Left lung (tissue), 4 donors: ENCODE measurements at regions not wholly inside any gene's neighbourhood (a gene's known extent, or its start where the extent isn't known, plus 50 kb on each side); places are given as distances from the start of the nearest gene placed in this dataset.

ENCODE experiments used
- ATAC-seq: fragments of 200-7000 bp; cut with Tn5 transposase; one replicate; pipeline ENCODE4 v1.9.1; 2020; ENCODE audit warnings: moderate library complexity
- DNase-seq, 4 donors: peaks; one replicate each; pipeline ENCODE4 v3.0.0-alpha.2; 2013 to 2020
- H3K27ac ChIP-seq, 2 donors: fragments of 200-600 bp; sonication (generic) in 1 of 2; one replicate each; pipeline versions ENCODE4 v1.5.0 to v1.8.0; 2020 to 2021
- H3K27me3 ChIP-seq, 2 donors: fragments of 200-600 bp; sonication (generic) in 1 of 2; one replicate each; pipeline versions ENCODE4 v1.5.0 to v1.8.0; 2020 to 2021
- H3K36me3 ChIP-seq, 2 donors: fragments of 200-600 bp; sonication (generic) in 1 of 2; one replicate each; pipeline versions ENCODE4 v1.5.0 to v1.8.0; 2020 to 2021
- H3K4me1 ChIP-seq, 2 donors: fragments of 200-600 bp; one replicate each; pipeline ENCODE4 v1.8.0; 2021
- H3K4me3 ChIP-seq, 2 donors: fragments of 200-600 bp; sonication (generic) in 1 of 2; one replicate each; pipeline versions ENCODE4 v1.5.0 to v1.8.0; 2020 to 2021; ENCODE audit warnings: mild to moderate bottlenecking in 1 of 2
- H3K9me3 ChIP-seq, 2 donors: fragments of 200-600 bp; sonication (generic) in 1 of 2; one replicate each; pipeline versions ENCODE4 v1.5.0 to v1.8.0; 2020 to 2021
- intact Hi-C, 2 donors: fragments of 100-400 bp; cut with DNase I; formaldehyde crosslinking; loops; one replicate each; pipeline versions ENCODE4 v1.11.2 to v1.14.2; 2022
- TF ChIP-seq, protein P1 (sequence below), 2 donors: fragments of 200-600 bp; sonication (generic) in 1 of 2; IDR thresholded peaks; one replicate each; pipeline versions ENCODE4 v1.5.0 to v1.8.0; 2021; ENCODE audit warnings: antibody characterized with exemption in 2 of 2
- donor health status: DM: no; HTN: yes; CAD: no.
- donor health status: DM: no; HTN: no; CAD: no.

DNA sequence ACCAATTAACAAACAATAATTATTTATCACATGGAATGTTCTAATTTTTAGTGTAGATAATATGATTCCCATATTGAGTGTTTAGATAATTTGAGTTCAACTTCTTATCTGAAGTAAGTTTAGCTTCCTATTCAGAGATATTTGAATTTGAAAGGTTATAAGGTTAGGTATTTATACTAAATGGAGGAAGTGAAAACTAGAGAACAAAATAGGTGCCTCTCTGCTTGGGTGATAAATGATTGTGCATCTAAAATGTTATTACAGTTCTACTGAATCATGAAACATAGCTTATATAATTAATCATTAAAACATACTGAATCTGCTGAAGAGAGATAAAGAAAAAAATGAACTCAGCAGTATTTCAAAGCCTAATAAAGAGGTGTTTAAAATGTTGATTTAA, 1174.3 kb downstream of the XPNPEP1 start:
- no peak overlapping the region for H3K27ac ChIP-seq
- intact Hi-C loops: no loop called here
- H3K27me3 ChIP-seq: no peaks in the 10 kb centered on the region
- no peak overlapping the region for H3K4me3 ChIP-seq
- no peak for ATAC-seq
- H3K9me3 ChIP-seq: no peaks in the 10 kb centered on the region
- DNase-seq: no peak
- no peaks in the 10 kb centered on the region for H3K36me3 ChIP-seq
- TF ChIP-seq, protein P1, sequence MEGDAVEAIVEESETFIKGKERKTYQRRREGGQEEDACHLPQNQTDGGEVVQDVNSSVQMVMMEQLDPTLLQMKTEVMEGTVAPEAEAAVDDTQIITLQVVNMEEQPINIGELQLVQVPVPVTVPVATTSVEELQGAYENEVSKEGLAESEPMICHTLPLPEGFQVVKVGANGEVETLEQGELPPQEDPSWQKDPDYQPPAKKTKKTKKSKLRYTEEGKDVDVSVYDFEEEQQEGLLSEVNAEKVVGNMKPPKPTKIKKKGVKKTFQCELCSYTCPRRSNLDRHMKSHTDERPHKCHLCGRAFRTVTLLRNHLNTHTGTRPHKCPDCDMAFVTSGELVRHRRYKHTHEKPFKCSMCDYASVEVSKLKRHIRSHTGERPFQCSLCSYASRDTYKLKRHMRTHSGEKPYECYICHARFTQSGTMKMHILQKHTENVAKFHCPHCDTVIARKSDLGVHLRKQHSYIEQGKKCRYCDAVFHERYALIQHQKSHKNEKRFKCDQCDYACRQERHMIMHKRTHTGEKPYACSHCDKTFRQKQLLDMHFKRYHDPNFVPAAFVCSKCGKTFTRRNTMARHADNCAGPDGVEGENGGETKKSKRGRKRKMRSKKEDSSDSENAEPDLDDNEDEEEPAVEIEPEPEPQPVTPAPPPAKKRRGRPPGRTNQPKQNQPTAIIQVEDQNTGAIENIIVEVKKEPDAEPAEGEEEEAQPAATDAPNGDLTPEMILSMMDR (IDR thresholded peaks at IDR 0.05): no peak
- H3K4me1 ChIP-seq: no peaks in the 10 kb centered on the region

DNA sequence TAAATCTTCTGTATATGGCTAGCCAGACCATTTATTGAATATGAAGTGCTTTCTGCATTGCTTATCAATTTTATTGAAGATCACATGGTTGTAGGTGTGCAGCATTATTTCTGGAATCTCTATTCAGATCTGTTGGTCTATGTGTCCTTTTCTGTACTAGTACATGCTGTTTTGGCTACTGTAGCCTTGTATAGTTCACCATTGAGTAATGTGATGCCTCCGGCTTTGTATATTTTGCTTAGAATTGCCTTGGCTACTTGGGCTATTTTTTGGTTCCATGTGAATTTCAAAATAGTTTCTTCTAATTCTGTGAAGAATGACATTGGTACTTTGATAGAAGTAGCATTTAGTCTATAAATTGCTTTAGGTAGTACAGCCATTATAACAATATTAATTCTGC, 1187.2 kb downstream of the XPNPEP1 start:
- H3K27ac ChIP-seq: no peak overlapping the region
- peaks cover 0 to 10% of the 10 kb centered on the region in 2 donors for H3K9me3 ChIP-seq
- H3K4me3 ChIP-seq: no peak overlapping the region
- no peaks in the 10 kb centered on the region for H3K36me3 ChIP-seq
- no peaks in the 10 kb centered on the region for H3K4me1 ChIP-seq
- DNase-seq: no peak
- TF ChIP-seq, protein P1 (IDR thresholded peaks at IDR 0.05): no peak
- intact Hi-C loops: no loop called here
- no peak for ATAC-seq
- no peaks in the 10 kb centered on the region for H3K27me3 ChIP-seq

DNA sequence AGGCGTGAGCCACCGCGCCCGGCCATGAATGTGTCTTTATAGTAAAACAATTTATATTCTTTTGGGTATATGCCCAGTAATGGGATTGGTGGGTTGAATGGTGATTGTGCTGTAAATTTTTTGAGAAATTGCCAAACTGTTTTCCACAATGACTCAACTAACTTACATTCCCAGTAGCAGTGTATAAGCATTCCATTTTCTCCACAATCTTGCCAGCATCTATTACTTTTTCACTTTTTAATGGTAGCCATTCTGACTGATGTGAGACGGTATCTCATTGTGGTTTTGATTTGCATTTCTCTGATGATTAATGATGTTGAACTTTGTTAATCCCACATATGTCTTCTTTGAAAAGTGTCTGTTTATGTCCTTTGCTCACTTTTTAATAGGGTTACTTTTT, 1187.9 kb downstream of the XPNPEP1 start:
- H3K9me3 ChIP-seq: peaks cover 0 to 7% of the 10 kb centered on the region in 2 donors
- H3K4me1 ChIP-seq: no peaks in the 10 kb centered on the region
- no peaks in the 10 kb centered on the region for H3K27me3 ChIP-seq
- TF ChIP-seq, protein P1 (IDR thresholded peaks at IDR 0.05): no peak
- intact Hi-C loops: no loop called here
- H3K36me3 ChIP-seq: no peaks in the 10 kb centered on the region
- H3K27ac ChIP-seq: no peak overlapping the region
- no peak for ATAC-seq
- H3K4me3 ChIP-seq: no peak overlapping the region
- no peak for DNase-seq

DNA sequence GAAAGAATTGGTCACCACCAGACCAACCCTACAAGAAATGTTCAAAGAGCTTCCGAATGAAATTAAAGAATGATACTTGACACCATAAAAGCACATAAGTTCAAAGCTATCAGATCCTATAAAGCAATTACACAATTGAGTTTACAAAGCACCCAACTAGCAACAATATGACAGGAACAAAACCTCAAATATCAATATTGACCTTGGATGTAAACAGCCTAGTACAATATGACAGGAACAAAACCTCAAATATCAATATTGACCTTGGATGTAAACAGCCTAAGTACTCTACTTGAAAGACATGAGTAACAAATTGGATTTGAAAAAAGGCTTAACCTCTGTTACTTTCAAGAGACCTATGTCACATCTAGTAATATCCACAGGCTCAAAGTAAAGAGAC, 1201.4 kb downstream of the XPNPEP1 start:
- Histone ChIP-seq H3K36me3 (no peaks in the 10 kb centered on the region), H3K27me3 (no peaks in the 10 kb centered on the region), H3K9me3 (peaks cover 0 to 35% of the 10 kb centered on the region in 2 donors), H3K4me3 (no peak overlapping the region), H3K4me1 (no peaks in the 10 kb centered on the region), H3K27ac (no peak overlapping the region)
- DNase-seq (no peak), ATAC-seq (peak; percentile 83)
- TF ChIP-seq, protein P1 (IDR thresholded peaks at IDR 0.05): no peak
- intact Hi-C loops: no loop called here

DNA sequence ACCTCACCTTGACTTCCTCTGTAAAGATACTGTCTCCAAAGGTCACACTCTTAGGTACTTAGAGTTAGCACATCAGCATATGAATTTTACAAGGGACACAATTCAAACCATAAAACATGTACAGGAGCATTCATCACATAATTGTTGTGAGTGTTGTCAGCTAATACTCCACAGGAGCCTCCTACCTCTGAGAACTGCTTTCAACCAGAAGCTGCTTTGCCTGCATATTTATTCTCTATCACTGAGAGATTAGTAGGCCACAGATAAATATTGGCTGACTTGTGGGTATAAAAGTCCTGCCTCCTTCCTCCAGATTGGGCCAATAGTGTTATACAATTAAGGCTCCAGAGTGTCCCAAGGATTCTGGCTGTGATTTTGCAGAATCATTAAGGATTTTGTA, 1207.0 kb downstream of the XPNPEP1 start:
- no peaks in the 10 kb centered on the region for H3K27me3 ChIP-seq
- H3K9me3 ChIP-seq: peaks cover 0 to 40% of the 10 kb centered on the region in 2 donors
- no peak overlapping the region for H3K27ac ChIP-seq
- H3K36me3 ChIP-seq: no peaks in the 10 kb centered on the region
- DNase-seq (no peak), ATAC-seq (no peak)
- TF ChIP-seq, protein P1 (IDR thresholded peaks at IDR 0.05): no peak
- H3K4me3 ChIP-seq: no peak overlapping the region
- intact Hi-C loops: no loop called here
- H3K4me1 ChIP-seq: no peaks in the 10 kb centered on the region
